HUES48 (cell line): ENCODE measurements at regions not wholly inside any gene's neighbourhood (a gene's known extent, or its start where the extent isn't known, plus 50 kb on each side); places are given as distances from the start of the nearest gene placed in this dataset.

Experiments
- H3K27ac ChIP-seq: one replicate; pipeline ENCODE4 v1.7.0; 2013; ENCODE audit warnings: low read depth, low read length, inconsistent platforms
- H3K27me3 ChIP-seq: 2 replicates; pipeline ENCODE4 v1.6.1; 2013; ENCODE audit warnings: mild to moderate bottlenecking, low read length; ENCODE audit not compliant: control insufficient read depth, insufficient read depth
- H3K36me3 ChIP-seq: 2 replicates; pipeline ENCODE4 v1.6.1; 2013; ENCODE audit warnings: low read length; ENCODE audit not compliant: control insufficient read depth, insufficient read depth
- H3K4me1 ChIP-seq: 2 replicates; pipeline ENCODE4 v1.6.1; 2013; ENCODE audit warnings: mild to moderate bottlenecking, low read length; ENCODE audit not compliant: control insufficient read depth, insufficient read depth
- H3K4me3 ChIP-seq: 2 replicates; pipeline ENCODE4 v1.5.1; 2013; ENCODE audit warnings: mild to moderate bottlenecking, low read depth, low read length
- H3K9ac ChIP-seq: 2 replicates; pipeline ENCODE4 v1.6.1; 2013; ENCODE audit warnings: mild to moderate bottlenecking, low read depth, low read length, moderate library complexity
- H3K9me3 ChIP-seq: 2 replicates; pipeline ENCODE4 v1.6.1; 2013; ENCODE audit warnings: low read length; ENCODE audit not compliant: control insufficient read depth, insufficient read depth

- Histone ChIP-seq H3K27ac (no peak overlapping the region), H3K4me3 (no peak overlapping the region), H3K9me3 (no peaks in the 10 kb centered on the region), H3K9ac (no peak overlapping the region), H3K27me3 (no peaks in the 10 kb centered on the region), H3K36me3 (no peaks in the 10 kb centered on the region), H3K4me1 (no peaks in the 10 kb centered on the region)
These were observed 414.6 kb downstream of the PCDH7 start for GRCh38 chr4:31134720-31135119.

DNA sequence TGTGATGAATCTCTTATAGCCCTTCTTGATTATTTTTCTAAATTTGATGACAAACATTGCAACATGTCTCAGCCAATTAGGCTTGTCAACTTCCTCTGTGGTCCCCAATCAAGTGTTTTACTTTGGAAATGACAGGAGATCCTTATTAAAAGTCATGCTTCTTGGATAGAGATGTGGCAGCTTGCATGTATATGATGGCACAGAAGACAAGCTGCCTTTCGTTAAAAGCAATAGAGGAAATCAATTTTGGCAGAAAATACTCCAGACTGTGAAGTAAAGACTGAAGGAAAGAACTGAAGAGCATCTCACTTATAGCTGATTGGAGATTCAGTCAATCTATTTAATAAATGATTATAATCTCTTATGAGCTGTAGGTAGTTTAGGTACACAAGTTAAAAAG lies 419.6 kb downstream of the PCDH7 start:
- Histone ChIP-seq H3K9ac (no peak overlapping the region), H3K27me3 (no peaks in the 10 kb centered on the region), H3K27ac (no peak overlapping the region), H3K36me3 (no peaks in the 10 kb centered on the region), H3K4me3 (no peak overlapping the region), H3K9me3 (no peaks in the 10 kb centered on the region), H3K4me1 (peaks cover 5% of the 10 kb centered on the region; the same call in 1 of the 2 replicates)

DNA sequence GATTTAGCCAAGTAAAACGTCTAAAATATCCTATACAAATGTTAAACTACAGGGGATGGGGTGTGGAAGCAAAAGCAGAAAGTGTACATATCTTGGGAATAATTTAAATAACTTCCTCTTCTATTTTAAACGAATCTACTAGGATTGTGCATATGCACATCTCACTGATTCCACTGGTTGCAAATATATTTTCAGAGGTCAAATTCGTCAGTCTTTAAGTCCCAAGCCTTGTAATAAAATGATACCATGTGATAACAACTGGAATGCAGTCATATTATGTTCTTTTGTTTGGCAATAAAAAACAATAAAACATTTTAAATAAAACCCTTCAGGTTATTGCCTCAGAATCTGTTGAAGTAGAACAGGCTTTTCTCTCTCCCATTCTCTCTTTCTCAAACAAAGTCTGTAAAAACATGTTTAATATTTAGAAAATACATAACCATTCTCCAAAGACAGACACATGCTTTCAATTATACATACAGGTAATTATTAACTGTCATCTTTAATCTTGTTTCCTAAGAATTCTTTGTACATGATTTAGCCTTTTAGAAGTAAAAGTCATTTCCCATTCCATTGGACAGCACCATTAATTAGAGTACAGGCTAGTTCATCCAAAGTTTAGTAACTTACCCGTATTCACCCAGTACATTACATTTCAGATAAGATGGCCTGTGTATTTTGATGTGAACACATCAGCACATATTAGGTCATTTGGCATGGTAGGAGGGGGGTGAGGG lies 421.1 kb downstream of the PCDH7 start:
- no peak overlapping the region for H3K4me3 ChIP-seq
- peaks cover 5% of the 10 kb centered on the region; the same call in 1 of the 2 replicates for H3K4me1 ChIP-seq
- H3K9ac ChIP-seq, result no peak overlapping the region
- no peaks in the 10 kb centered on the region for H3K36me3 ChIP-seq
- no peaks in the 10 kb centered on the region for H3K27me3 ChIP-seq
- H3K9me3 ChIP-seq, result no peaks in the 10 kb centered on the region
- H3K27ac ChIP-seq, result no peak overlapping the region

GRCh38 chr4:31141832-31142142 lies 421.6 kb downstream of the PCDH7 start:
- H3K9ac ChIP-seq, result no peak overlapping the region
- H3K4me1 ChIP-seq, result peaks cover 11% of the 10 kb centered on the region
- no peak overlapping the region for H3K27ac ChIP-seq
- H3K4me3 ChIP-seq, result no peak overlapping the region
- H3K36me3 ChIP-seq, result no peaks in the 10 kb centered on the region
- H3K9me3 ChIP-seq, result no peaks in the 10 kb centered on the region
- H3K27me3 ChIP-seq, result no peaks in the 10 kb centered on the region

GRCh38 chr4:31146366-31146765 lies 426.2 kb downstream of the PCDH7 start:
- H3K27ac ChIP-seq, result no peak overlapping the region

GRCh38 chr4:31148990-31149389 lies 428.8 kb downstream of the PCDH7 start:
- no peaks in the 10 kb centered on the region for H3K9me3 ChIP-seq
- peak overlapping the region; percentile 25; the same call in 1 of the 2 replicates for H3K9ac ChIP-seq
- peak overlapping the region; percentile 27 for H3K4me3 ChIP-seq
- H3K36me3 ChIP-seq, result no peaks in the 10 kb centered on the region
- H3K27ac ChIP-seq, result peak overlapping the region; percentile 68
- peaks cover 25% of the 10 kb centered on the region for H3K4me1 ChIP-seq
- H3K27me3 ChIP-seq, result no peaks in the 10 kb centered on the region

More at GRCh38 chr4:31146366-31146765, 426.2 kb downstream of the PCDH7 start:
- no peak overlapping the region for H3K4me3 ChIP-seq
- H3K27me3 ChIP-seq, result no peaks in the 10 kb centered on the region
- H3K9ac ChIP-seq, result no peak overlapping the region
- no peaks in the 10 kb centered on the region for H3K36me3 ChIP-seq
- peaks cover 25% of the 10 kb centered on the region for H3K4me1 ChIP-seq
- H3K9me3 ChIP-seq, result no peaks in the 10 kb centered on the region

- Histone ChIP-seq H3K4me3 (no peak overlapping the region), H3K9me3 (no peaks in the 10 kb centered on the region), H3K27ac (no peak overlapping the region), H3K36me3 (no peaks in the 10 kb centered on the region), H3K9ac (no peak overlapping the region), H3K27me3 (no peaks in the 10 kb centered on the region), H3K4me1 (peaks cover 9% of the 10 kb centered on the region; the same call in 1 of the 2 replicates)
These were observed 436.1 kb downstream of the PCDH7 start for GRCh38 chr4:31156221-31156620.

DNA sequence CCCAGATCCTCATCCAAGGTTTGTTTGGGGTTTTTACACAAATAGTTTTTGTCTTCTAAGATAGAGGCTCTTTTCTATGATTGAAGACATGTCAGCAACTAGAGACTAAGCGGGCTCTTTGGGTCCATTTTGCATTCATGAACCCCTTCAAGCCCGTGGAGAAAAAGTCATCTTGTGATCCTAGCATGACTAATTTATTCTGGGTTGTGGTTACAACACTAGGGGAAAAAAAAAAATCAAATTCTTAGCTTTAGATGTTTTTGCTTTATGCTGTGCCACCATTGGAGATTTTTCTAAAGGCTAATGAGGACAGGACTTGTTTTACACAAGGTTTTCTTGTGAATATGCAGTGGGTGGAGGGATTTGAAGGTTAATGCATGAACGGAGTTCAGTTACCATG lies 440.0 kb downstream of the PCDH7 start:
- Histone ChIP-seq H3K9me3 (no peaks in the 10 kb centered on the region), H3K4me3 (no peak overlapping the region), H3K9ac (no peak overlapping the region), H3K27me3 (no peaks in the 10 kb centered on the region), H3K36me3 (no peaks in the 10 kb centered on the region), H3K4me1 (peaks cover 9% of the 10 kb centered on the region; the same call in 1 of the 2 replicates), H3K27ac (no peak overlapping the region)

- H3K36me3 ChIP-seq, result no peaks in the 10 kb centered on the region
- no peaks in the 10 kb centered on the region for H3K27me3 ChIP-seq
- H3K9me3 ChIP-seq, result no peaks in the 10 kb centered on the region
- H3K4me3 ChIP-seq, result no peak overlapping the region
- no peak overlapping the region for H3K9ac ChIP-seq
- H3K4me1 ChIP-seq, result peaks cover 10% of the 10 kb centered on the region; the same call in 1 of the 2 replicates
- no peak overlapping the region for H3K27ac ChIP-seq
These were observed 449.7 kb downstream of the PCDH7 start for GRCh38 chr4:31169846-31170245.

DNA sequence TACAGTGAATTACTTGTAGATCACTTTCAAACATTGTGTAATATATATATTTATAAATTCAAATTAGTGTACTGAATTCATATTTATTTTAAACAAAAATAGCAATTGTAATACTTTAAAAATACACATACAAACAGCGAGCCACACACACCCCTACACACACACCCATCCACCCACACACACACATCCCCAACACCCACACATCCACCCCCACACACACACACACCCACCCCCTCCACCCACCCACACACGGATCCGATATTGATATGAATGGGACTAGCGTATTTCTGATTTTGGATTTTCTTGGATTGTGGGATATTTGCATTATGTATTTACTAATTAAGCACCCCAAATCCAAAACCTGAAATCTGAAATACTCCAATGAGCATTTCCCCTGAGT lies 451.2 kb downstream of the PCDH7 start:
- Histone ChIP-seq H3K4me3 (no peak overlapping the region), H3K9me3 (no peaks in the 10 kb centered on the region)

DNA sequence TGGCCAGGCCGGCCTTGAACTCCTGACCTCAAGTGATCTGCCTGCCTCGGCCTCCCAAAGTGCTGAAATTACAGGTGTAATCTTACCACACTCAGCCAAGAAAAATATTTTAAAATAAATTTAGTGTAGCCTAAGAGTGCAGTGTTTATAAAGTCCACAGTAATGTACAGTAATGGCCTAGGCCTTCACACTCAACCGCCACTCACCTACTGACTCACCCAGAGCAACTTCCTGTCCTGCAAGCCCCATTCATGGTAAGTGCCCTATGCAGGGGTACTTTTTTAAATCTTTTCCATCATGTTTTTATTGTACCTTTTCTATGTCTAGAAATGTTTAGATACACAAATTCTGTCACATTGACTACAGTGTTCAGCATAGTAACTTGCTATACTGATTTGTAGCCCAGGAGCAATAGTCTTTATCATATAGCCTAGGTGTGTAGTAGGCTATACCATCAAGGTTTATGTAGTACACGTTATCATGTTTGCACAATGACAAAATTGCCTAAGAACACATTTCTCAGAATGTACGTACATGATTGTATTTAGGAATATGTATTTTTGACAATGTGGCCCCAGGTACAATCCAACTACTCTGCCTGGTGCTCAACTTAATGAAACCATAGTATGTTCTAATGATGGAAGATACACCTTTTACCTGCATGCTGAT lies 455.2 kb downstream of the PCDH7 start:
- Histone ChIP-seq H3K9ac (no peak overlapping the region), H3K27ac (no peak overlapping the region)

More for the DNA sequence above, 451.2 kb downstream of the PCDH7 start:
- H3K36me3 ChIP-seq, result no peaks in the 10 kb centered on the region
- H3K27me3 ChIP-seq, result no peaks in the 10 kb centered on the region
- H3K27ac ChIP-seq, result no peak overlapping the region
- H3K9ac ChIP-seq, result no peak overlapping the region
- peaks cover 10% of the 10 kb centered on the region; the same call in 1 of the 2 replicates for H3K4me1 ChIP-seq

More for the DNA sequence above, 455.2 kb downstream of the PCDH7 start:
- H3K4me1 ChIP-seq, result peaks cover 2% of the 10 kb centered on the region; the same call in 1 of the 2 replicates
- H3K36me3 ChIP-seq, result no peaks in the 10 kb centered on the region
- H3K4me3 ChIP-seq, result no peak overlapping the region
- H3K9me3 ChIP-seq, result no peaks in the 10 kb centered on the region
- no peaks in the 10 kb centered on the region for H3K27me3 ChIP-seq
